SK-N-SH (cell line): ENCODE measurements at regions not wholly inside any gene's neighbourhood (a gene's known extent, or its start where the extent isn't known, plus 50 kb on each side); places are given as distances from the start of the nearest gene placed in this dataset.

Source experiments
- CTCF ChIA-PET: fragments of 300-600, 350-600 bp; formaldehyde crosslinking; extraction: SDS; loops from one replicate; lab custom pipeline; 2021; lab: Yijun Ruan, JAX
- POLR2A ChIA-PET: fragments of 350-600 bp; sonication (Branson Sonifier 250); formaldehyde crosslinking; extraction: SDS; loops from one replicate; lab custom pipeline; 2020; ENCODE audit warnings: antibody characterized with exemption, inconsistent platforms; lab: Yijun Ruan, JAX
- DNase-seq: peaks from one replicate; pipeline ENCODE4 v3.0.0; 2012
- H2AFZ ChIP-seq: fragments of 200-600 bp; sonication (generic); 2 replicates; pipeline ENCODE4 v1.8.1; 2016; ENCODE audit warnings: antibody characterized with exemption, mild to moderate bottlenecking, low read depth
- H3F3A ChIP-seq: fragments of 200-600 bp; sonication (generic); replicated peaks from 2 replicates; pipeline ENCODE3; 2016; ENCODE audit warnings: antibody characterized with exemption, mild to moderate bottlenecking; ENCODE audit not compliant: insufficient read depth
- H3K27ac ChIP-seq, 2 experiments: fragments of 200-500 bp in 1 of 2; fragments of 200-600 bp in 1 of 2; sonication (Bioruptor generic) in 1 of 2; sonication (generic), shearing (Covaris generic) in 1 of 2; 2 replicates each; pipeline versions ENCODE4 v1.5.1 to v1.6.1; 2014 to 2016; ENCODE audit warnings: low read depth in 2 of 2, inconsistent platforms in 1 of 2, low read length in 1 of 2, mild to moderate bottlenecking in 1 of 2, mixed read lengths in 1 of 2
- H3K27me3 ChIP-seq: fragments of 200-600 bp; sonication (generic), shearing (Covaris generic); 2 replicates; pipeline ENCODE4 v1.6.1; 2016; ENCODE audit warnings: mixed run types; ENCODE audit not compliant: insufficient read depth
- H3K36me3 ChIP-seq, 2 experiments: fragments of 200-500 bp in 1 of 2; fragments of 200-600 bp in 1 of 2; sonication (Bioruptor generic) in 1 of 2; sonication (generic) in 1 of 2; replicated peaks in 1 of 2; 2 replicates each; pipeline versions ENCODE3 to v1.5.1; 2014 to 2016; ENCODE audit warnings: low read length in 1 of 2, mild to moderate bottlenecking in 1 of 2; ENCODE audit not compliant: insufficient read depth in 2 of 2, control insufficient read depth in 1 of 2
- H3K4me1 ChIP-seq, 2 experiments: fragments of 200-500 bp in 1 of 2; fragments of 200-600 bp in 1 of 2; sonication (Bioruptor generic) in 1 of 2; sonication (generic), shearing (Covaris generic) in 1 of 2; 2 replicates each; pipeline versions ENCODE4 v1.5.1 to v1.6.1; 2014 to 2016; ENCODE audit warnings: low read depth in 1 of 2, low read length in 1 of 2, mixed run types in 1 of 2; ENCODE audit not compliant: insufficient read depth in 2 of 2, control insufficient read depth in 1 of 2
- H3K4me2 ChIP-seq: fragments of 200-600 bp; sonication (generic), shearing (Covaris generic); 2 replicates; pipeline ENCODE4 v1.6.1; 2017; ENCODE audit warnings: mixed run types
- H3K4me3 ChIP-seq, 2 experiments: fragments of 200-500 bp in 1 of 2; fragments of 200-600 bp in 1 of 2; sonication (Bioruptor generic) in 1 of 2; sonication (generic), shearing (Covaris generic) in 1 of 2; 2 replicates each; pipeline versions ENCODE4 v1.5.1 to v1.8.1; 2014 to 2016; ENCODE audit warnings: low read depth in 2 of 2, inconsistent platforms in 1 of 2, low read length in 1 of 2, mild to moderate bottlenecking in 1 of 2, mixed read lengths in 1 of 2, moderate library complexity in 1 of 2
- H3K79me2 ChIP-seq: fragments of 200-600 bp; sonication (generic); 2 replicates; pipeline ENCODE4 v1.8.1; 2017; ENCODE audit warnings: mild to moderate bottlenecking; ENCODE audit not compliant: insufficient read depth
- H3K9ac ChIP-seq: fragments of 200-600 bp; sonication (generic); 2 replicates; pipeline ENCODE4 v1.6.1; 2017; ENCODE audit warnings: mixed run types
- H3K9me2 ChIP-seq: fragments of 200-600 bp; sonication (generic); 2 replicates; pipeline ENCODE4 v1.6.1; 2017; ENCODE audit warnings: mixed run types
- H3K9me3 ChIP-seq: fragments of 200-600 bp; sonication (generic); 2 replicates; pipeline ENCODE4 v1.6.1; 2017; ENCODE audit warnings: mixed run types, mild to moderate bottlenecking, moderate library complexity
- H4K20me1 ChIP-seq: fragments of 200-600 bp; sonication (generic); 2 replicates; pipeline ENCODE4 v1.6.1; 2017; ENCODE audit warnings: mild to moderate bottlenecking, mixed run types; ENCODE audit not compliant: insufficient read depth
- ELF1 ChIP-seq: IDR thresholded peaks from 2 replicates; pipeline ENCODE4 v1.4.0; 2012
- EZH2phosphoT487 ChIP-seq: fragments of 200-600 bp; sonication (generic); IDR thresholded peaks from 2 replicates; pipeline ENCODE4 v1.6.1; 2017; ENCODE audit warnings: low read depth, mixed run types, mild to moderate bottlenecking, antibody characterized with exemption, moderate library complexity, borderline replicate concordance
- FOSL2 ChIP-seq: IDR thresholded peaks from 2 replicates; pipeline ENCODE4 v1.4.0; 2012; ENCODE audit warnings: low read depth, mild to moderate bottlenecking, moderate library complexity, borderline replicate concordance
- FOXJ3 ChIP-seq: sonication (generic); formaldehyde crosslinking; IDR thresholded peaks from 2 replicates; pipeline ENCODE4 v1.5.1; 2020; ENCODE audit warnings: mild to moderate bottlenecking, missing genetic modification reagents
- NFIC ChIP-seq: IDR thresholded peaks from 2 replicates; pipeline ENCODE4 v1.4.0; 2012; ENCODE audit warnings: borderline replicate concordance
- RAD21 ChIP-seq: IDR thresholded peaks from 2 replicates; pipeline ENCODE4 v1.6.1; 2012; ENCODE audit warnings: mild to moderate bottlenecking, low read length
- RCOR1 ChIP-seq: fragments of 150-350 bp; IDR thresholded peaks from 2 replicates; pipeline ENCODE4 v1.6.1; 2017; ENCODE audit warnings: antibody characterized with exemption, low read length
- RXRA ChIP-seq: IDR thresholded peaks from 2 replicates; pipeline ENCODE4 v1.4.0; 2012; ENCODE audit warnings: low read depth, mild to moderate bottlenecking, borderline replicate concordance
- SIN3A ChIP-seq: IDR thresholded peaks from 2 replicates; pipeline ENCODE4 v1.6.1; 2012; ENCODE audit warnings: low read depth, mild to moderate bottlenecking, low read length, moderate library complexity, borderline replicate concordance
- SMC3 ChIP-seq: IDR thresholded peaks from 2 replicates; pipeline ENCODE4 v1.6.1; 2012; ENCODE audit warnings: low read depth, low read length, improper control_type of control experiment
- TAF1 ChIP-seq: IDR thresholded peaks from 2 replicates; pipeline ENCODE4 v1.6.1; 2012; ENCODE audit warnings: low read depth, mild to moderate bottlenecking, low read length, moderate library complexity, borderline replicate concordance
- WGBS: methylation state at CpG from one replicate; pipeline ENCODE4 v1.1.6; 2017; ENCODE audit warnings: low lambda C conversion rate; 5-methylcytosine and 5-hydroxymethylcytosine counted together
- TF ChIP-seq, protein P1 (sequence below): fragments of 200-600 bp; sonication (generic); IDR thresholded peaks from 2 replicates; pipeline ENCODE4 v1.6.1; 2017; ENCODE audit warnings: antibody characterized with exemption, mild to moderate bottlenecking, moderate library complexity
- TF ChIP-seq, protein P2 (sequence below): IDR thresholded peaks from 2 replicates; pipeline ENCODE4 v1.4.0; 2012; ENCODE audit warnings: low read depth, borderline replicate concordance
- TF ChIP-seq, protein P3 (sequence below): IDR thresholded peaks from 2 replicates; pipeline ENCODE4 v1.4.0; 2012; ENCODE audit warnings: low read depth, borderline replicate concordance
- TF ChIP-seq, protein P4 (sequence below): IDR thresholded peaks from 2 replicates; pipeline ENCODE4; 2012

DNA sequence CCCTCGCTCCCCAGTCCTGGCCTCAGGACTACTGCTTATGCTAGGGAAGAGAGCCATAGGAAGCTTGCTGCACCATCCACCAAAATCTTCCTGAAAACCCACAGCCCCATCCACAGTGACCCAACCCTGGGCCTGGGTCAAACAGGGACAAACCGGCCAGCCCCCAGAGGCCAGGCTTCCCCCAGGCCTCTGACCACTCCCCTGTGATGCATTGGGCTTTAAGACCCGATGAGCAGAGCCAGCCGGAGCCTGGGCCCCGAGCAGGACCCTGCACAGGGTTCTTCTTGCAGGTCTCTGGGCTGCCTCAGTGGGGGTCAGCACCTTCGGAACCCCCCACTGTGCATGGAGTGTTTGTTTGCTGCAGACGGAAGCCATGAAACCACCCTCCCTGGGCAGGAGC is 583.7 kb downstream of the BRD1 start:
- WGBS, result 0% methylated on average over 1 of the region's 7 CpGs
- Histone ChIP-seq H3K4me2 (no peak overlapping the region), H3K79me2 (no peaks in the 10 kb centered on the region), H3K36me3 (no peaks in the 10 kb centered on the region), H3K27me3 (no peaks in the 10 kb centered on the region), H3K9ac (no peak overlapping the region), H4K20me1 (no peaks in the 10 kb centered on the region), H3K9me2 (no peaks in the 10 kb centered on the region), H3K9me3 (no peaks in the 10 kb centered on the region), H3K27ac (no peak overlapping the region), H3K4me1 (no peaks in the 10 kb centered on the region), H3K4me3 (no peak overlapping the region), H2AFZ (no peak overlapping the region), H3F3A (no peaks in the 10 kb centered on the region)
- TF ChIP-seq ELF1, result no peak
- no peak for TF ChIP-seq TAF1
- TF ChIP-seq FOXJ3 (CRISPR knock-in tag), result no peak
- no peak for TF ChIP-seq EZH2phosphoT487
- no peak for TF ChIP-seq NFIC
- TF ChIP-seq SIN3A, result no peak
- no peak for TF ChIP-seq RCOR1
- ChIA-PET CTCF (interaction anchor here (0.5 kb wide), 1 partner anchor 10 kb away, joined by 3 read pairs; no protein-coding TSS in a partner anchor), POLR2A (no interaction called here)
- DNase-seq, result no peak

DNA sequence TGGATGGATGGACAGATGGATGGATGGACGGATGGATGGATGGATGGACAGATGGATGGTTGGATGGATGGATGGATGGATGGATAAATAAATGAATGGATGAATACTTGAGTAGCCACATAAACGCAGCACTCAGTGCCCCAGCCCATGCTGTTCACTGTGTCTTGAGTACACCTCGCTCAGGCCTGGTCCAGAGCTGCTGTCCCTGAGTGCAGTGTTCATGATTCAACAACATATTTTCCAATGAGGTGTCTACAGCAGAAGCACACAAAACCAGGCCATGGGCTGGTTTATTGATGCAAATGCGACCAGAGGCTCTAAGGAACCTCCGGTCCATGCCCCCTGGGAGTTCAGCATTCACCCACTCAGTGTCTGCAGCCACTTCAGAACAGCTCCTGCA is 584.3 kb downstream of the BRD1 start:
- Histone ChIP-seq H3K9me2 (no peaks in the 10 kb centered on the region), H3K79me2 (no peaks in the 10 kb centered on the region), H3K4me2 (no peak overlapping the region), H3K27ac (no peak overlapping the region), H3F3A (no peaks in the 10 kb centered on the region), H3K4me3 (no peak overlapping the region), H4K20me1 (no peaks in the 10 kb centered on the region), H3K4me1 (no peaks in the 10 kb centered on the region), H3K9ac (no peak overlapping the region), H2AFZ (no peak overlapping the region), H3K36me3 (no peaks in the 10 kb centered on the region), H3K27me3 (no peaks in the 10 kb centered on the region), H3K9me3 (no peaks in the 10 kb centered on the region)
- CTCF ChIA-PET, result no interaction called here
- DNase-seq, result no peak
- TF ChIP-seq, protein P1, sequence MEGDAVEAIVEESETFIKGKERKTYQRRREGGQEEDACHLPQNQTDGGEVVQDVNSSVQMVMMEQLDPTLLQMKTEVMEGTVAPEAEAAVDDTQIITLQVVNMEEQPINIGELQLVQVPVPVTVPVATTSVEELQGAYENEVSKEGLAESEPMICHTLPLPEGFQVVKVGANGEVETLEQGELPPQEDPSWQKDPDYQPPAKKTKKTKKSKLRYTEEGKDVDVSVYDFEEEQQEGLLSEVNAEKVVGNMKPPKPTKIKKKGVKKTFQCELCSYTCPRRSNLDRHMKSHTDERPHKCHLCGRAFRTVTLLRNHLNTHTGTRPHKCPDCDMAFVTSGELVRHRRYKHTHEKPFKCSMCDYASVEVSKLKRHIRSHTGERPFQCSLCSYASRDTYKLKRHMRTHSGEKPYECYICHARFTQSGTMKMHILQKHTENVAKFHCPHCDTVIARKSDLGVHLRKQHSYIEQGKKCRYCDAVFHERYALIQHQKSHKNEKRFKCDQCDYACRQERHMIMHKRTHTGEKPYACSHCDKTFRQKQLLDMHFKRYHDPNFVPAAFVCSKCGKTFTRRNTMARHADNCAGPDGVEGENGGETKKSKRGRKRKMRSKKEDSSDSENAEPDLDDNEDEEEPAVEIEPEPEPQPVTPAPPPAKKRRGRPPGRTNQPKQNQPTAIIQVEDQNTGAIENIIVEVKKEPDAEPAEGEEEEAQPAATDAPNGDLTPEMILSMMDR, result no peak
- TF ChIP-seq, protein P2, sequence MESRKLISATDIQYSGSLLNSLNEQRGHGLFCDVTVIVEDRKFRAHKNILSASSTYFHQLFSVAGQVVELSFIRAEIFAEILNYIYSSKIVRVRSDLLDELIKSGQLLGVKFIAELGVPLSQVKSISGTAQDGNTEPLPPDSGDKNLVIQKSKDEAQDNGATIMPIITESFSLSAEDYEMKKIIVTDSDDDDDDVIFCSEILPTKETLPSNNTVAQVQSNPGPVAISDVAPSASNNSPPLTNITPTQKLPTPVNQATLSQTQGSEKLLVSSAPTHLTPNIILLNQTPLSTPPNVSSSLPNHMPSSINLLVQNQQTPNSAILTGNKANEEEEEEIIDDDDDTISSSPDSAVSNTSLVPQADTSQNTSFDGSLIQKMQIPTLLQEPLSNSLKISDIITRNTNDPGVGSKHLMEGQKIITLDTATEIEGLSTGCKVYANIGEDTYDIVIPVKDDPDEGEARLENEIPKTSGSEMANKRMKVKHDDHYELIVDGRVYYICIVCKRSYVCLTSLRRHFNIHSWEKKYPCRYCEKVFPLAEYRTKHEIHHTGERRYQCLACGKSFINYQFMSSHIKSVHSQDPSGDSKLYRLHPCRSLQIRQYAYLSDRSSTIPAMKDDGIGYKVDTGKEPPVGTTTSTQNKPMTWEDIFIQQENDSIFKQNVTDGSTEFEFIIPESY, result no peak
- TF ChIP-seq, protein P3, sequence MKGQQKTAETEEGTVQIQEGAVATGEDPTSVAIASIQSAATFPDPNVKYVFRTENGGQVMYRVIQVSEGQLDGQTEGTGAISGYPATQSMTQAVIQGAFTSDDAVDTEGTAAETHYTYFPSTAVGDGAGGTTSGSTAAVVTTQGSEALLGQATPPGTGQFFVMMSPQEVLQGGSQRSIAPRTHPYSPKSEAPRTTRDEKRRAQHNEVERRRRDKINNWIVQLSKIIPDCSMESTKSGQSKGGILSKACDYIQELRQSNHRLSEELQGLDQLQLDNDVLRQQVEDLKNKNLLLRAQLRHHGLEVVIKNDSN, result no peak
- no peak for TF ChIP-seq RCOR1
- no peak for TF ChIP-seq SMC3
- TF ChIP-seq, protein P4, sequence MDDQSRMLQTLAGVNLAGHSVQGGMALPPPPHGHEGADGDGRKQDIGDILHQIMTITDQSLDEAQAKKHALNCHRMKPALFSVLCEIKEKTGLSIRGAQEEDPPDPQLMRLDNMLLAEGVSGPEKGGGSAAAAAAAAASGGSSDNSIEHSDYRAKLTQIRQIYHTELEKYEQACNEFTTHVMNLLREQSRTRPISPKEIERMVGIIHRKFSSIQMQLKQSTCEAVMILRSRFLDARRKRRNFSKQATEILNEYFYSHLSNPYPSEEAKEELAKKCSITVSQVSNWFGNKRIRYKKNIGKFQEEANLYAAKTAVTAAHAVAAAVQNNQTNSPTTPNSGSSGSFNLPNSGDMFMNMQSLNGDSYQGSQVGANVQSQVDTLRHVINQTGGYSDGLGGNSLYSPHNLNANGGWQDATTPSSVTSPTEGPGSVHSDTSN, result no peak
- TF ChIP-seq FOXJ3 (CRISPR knock-in tag), result no peak
- no peak for TF ChIP-seq RXRA
- TF ChIP-seq FOSL2, result no peak
- TF ChIP-seq EZH2phosphoT487, result no peak
- no peak for TF ChIP-seq RAD21
- WGBS, result 3% methylated on average over 4 of the region's 5 CpGs
- POLR2A ChIA-PET, result no interaction called here
